H4 (cell line): ENCODE measurements at regions not wholly inside any gene's neighbourhood (a gene's known extent, or its start where the extent isn't known, plus 50 kb on each side); places are given as distances from the start of the nearest gene placed in this dataset.

ENCODE experiments used
- DNase-seq: peaks from one replicate; pipeline ENCODE4 v3.0.0-alpha.2; 2015; ENCODE audit warnings: low spot score

DNA sequence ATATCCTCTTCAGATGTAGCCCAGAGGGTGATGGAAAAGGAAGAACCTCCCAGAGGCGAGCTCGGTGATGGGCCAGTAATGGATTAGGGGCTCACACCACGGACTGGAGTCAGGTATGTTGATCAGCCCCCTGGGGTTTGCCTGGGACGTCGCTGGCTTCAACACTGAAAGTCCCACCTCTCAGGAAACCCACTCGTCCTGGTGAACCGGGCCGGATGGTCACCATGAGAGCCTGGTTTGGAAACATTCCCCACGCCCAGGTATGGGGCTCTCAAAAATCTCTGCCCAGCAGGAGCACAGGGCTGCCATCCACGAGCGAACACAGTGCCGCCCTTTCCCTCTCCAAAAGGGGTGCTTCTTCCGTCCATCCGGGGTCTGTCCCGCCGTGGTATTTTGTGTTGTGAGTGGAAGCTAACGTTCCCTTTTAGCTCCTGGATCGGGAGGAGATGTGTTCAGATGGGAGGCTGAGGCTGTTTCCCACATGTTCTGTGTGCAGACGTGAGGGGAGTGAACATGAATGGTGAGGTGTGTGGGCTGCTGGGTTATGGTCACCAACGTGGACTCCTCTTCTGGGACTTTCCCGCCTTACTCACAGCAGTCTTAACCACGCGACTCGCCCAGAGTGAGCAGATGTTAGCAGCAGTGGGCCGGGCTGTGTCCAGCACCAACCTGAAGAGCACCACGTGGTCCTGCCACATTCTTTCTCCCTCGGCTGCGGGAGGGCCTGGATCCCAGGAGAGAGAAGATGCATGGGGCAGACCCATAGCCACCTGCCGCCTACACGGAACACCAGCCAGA, 139.2 kb downstream of the KIF26A start:
- DNase-seq, result no peak

DNA sequence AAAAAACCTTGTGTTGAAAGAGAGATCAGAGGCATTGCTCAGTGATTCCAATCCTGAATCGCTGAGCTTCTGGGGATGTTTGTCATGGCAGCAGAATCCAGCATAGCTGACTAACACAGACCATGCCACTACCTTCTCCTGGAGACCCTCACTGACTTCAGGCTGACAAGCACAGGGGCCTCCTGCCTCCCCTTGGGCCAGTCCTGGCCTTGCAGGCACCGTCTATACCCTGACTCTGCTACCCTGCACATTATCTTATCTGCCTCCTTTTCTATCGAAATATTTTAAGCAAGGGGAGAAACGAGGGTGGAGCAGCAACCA, 139.8 kb downstream of the KIF26A start:
- DNase-seq, result no peak

DNA sequence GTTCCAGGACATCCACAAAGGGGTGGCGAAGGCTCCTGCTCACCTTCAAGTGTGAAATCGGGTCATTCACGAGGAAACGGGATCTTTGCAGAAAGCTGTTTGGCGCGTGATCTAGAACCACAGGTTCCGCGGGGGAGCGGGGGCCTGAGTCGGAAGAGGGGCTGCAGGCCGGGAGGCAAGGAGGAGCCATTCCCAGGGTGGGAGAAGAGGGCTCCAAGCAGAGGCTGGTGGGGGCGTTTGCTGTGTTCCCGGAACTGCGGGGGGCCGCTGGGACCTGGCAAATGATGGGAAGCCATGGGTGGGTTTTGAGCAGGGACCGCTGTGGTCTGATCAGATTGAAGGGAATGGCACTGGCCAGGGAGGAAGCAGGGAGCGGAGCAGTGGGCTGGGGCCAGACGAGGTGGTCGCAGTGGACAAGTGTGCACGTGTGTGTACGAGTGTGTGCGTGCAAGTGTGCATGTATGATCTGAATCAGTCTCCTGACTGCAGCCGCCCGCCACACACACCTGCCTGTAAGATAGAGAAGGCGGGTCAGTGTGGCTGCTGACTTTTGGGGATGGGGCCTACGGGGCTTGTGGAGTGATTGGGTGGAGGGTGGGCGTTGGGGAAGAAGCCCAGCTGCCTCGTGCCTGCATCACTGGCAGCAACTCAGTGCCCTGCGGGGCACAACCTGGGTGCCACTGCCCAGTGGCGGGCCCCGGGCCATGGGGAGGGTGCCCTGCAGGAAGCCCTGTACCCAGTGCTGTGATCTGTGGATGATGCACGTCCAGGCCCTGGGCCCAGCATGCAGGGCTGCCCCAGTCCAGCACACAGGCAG, 141.9 kb downstream of the KIF26A start:
- no peak for DNase-seq

DNA sequence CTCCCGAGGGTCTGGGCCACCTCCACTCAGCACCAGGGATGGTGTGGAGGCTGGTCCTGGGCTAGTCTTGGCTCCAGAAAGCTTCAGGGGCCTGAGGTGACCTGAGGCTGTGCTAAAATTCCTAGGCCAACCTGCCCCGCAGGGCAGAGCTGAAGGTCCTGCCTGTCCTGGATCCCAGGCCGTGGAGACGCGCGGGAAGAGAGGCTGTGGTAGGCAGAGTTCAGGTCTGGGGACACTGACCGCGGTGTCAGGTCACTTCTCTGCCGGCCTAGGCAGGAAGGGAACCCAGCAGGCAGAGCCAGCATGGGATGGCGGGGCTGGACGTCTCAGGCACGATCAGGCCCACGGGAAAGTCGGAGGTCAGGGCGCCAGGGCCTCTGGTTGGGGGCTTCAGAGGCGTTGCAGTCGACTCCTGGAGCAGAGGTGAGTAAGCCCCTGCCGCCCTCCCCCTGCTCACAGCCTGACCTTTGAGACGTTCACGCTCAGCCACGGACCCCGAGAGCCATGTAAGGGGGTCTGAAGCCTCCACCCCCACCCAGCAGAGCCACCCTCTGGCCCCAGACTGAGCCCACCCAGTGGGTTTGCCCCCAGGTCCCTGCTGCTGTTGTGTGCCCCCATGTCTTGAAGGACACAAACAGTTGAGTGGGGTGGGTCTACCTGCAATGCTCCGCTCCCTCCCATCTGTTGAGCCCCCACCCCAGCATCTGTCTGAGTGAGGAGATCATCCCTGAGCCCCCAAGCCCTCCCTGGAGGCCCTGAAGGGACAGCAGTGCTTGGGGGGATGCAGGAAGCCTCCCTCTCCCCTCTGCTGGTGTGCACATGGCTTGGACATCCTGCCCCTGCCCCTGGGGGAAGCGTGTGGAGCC, 142.7 kb downstream of the KIF26A start:
- DNase-seq, result no peak

- DNase-seq, result no peak
Measured at GRCh38 chr14:104281768-104282301, 143.4 kb downstream of the KIF26A start.

GRCh38 chr14:104282332-104283196, 144.2 kb downstream of the KIF26A start:
- no peak for DNase-seq

DNA sequence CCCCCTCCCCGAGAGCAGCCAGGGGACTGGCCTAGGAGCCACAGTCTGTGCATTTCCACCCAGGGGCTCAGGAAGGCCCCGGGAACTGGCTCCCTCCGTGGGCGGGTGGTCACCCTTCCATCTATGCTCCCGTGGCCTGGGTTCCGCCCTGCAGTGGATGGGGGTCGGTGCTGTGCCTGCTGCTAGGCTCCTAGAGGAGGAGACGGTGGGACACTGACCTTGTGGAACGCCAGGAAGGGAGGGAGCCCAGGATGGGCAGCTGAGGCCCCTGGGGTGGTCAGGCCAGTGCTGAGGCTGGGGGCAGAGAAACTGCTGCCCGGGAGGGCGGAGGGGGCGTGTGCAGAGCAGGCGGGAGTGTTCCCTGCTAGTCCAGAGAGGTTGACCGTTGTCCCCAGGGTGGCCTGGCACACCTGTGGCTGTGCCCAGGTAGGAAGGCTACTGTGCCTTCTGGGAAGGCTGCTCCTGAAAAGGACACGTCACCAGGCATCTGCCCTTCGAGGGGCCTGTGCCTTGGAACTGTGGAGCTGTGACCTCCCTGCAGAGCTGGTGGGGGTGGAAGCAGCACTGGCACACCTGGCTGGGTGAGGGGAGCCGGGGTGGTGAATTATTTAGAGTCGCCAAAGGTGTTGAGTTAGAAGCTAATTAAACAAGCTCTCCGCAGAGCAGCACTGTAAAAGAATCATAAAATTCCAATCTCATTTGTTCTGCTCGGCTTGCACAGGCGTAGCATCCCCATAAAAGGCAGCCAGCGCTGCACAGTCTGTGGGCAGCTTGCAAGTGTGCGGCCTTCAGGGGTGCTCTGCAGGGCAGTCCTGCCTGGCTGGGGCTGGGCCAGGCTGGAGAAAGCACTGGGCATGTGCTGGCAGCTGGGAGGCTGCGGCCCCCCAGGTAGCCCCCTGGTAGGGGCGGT, 145.1 kb downstream of the KIF26A start:
- no peak for DNase-seq

DNA sequence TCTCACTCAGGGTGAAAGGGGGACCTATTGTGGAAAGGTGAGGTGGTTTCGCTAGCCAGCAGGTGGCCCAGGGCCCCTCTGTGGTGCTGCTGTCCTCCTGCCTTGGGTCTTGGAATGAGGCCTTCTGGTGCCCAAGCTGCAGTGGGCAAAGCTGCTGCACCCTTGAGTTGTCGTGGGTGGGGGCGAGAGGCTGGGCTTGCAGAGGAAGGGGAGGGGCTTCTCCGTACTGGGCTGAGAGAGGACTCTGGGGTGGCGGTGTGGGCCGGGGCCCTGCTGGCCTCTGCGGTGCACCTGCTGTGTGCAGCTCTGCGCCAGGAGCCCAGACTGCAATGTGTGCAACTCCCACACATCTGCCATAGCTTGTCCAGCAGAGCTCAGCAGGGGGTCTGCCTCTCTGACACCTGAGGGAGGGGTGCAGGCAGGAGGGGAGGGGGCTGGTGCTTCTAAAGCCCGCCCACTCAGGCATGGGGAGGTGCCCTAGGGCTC, 145.8 kb downstream of the KIF26A start:
- DNase-seq, result no peak

DNA sequence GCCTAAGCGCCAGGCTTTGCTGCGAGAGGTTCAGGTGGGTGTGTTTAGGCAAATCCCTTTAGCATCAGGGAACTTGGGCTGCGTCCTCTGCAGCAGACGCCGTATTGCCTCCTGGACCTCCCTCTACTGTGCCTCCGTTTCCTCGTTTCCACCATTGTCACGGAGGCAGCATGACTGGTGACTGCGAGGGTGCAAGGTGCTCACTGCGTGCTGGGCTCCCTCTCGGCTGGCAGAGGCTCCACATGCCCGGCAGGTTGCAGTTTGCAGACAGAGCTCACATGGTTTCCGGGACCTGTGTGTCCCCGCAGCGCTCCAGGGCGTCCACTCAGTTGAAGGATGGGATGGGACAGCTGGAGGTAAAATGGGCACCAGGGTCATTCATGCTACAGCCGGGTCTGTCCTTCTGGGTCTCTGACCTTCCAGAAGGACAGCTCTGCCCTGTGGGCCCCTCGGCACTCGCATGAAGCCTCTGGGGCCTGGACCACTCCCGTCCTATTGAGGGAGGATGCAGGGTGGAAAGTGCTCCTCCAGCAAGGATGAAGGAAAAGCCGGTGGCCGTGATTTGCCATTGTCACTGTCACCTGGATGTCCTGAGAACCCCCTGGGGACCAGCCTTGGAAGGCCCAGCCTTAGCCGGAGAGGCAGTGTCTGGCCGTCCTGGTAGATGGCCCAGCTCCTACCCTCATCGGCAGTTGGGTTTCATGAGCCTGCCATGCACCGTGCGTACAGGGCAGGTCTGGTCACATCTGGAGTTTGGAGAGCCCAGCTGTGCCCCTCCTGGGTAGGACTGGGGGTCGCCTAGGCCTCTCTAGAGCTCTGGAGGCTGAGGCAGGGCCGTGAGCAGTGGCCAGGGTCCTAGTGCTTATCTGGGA, 146.5 kb downstream of the KIF26A start:
- no peak for DNase-seq

DNA sequence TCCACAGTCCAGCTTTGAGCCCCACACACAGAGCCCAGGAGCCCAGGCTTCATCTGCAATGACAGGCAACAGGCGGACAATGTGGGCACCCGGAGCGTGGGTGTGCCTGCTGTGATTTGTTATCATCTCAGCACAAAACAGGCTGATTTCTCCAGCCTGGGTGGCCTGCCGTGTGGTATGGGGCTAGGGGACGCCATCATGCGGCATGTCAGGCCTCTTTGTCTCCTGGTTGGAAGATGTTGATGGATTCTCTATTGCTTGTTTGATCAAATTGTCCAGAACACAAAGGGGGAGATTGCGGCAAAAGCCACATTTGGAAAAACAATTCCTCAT, 147.1 kb downstream of the KIF26A start:
- DNase-seq, result no peak

- DNase-seq, result no peak
Measured at GRCh38 chr14:104286086-104286485, 147.7 kb downstream of the KIF26A start.

DNA sequence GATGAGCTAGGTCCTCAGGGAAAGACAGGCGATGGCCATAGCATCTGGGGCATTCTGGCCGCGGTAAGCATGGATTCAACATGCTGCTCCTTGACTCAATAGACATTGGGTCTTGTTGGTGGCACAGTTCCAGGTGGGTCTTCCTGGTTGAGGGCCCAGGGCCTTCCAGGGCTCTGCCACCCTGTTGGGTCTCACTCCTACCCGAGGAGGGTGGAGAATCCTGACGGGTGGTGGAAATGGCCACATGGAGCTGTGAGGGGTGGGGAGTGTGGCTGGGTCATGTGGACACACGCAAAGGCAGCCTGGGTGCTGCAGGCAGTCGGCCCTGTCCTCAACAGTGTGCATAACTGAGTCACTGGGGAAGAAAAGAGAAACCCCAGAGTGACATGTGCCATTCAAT, 148.1 kb downstream of the KIF26A start:
- no peak for DNase-seq

DNA sequence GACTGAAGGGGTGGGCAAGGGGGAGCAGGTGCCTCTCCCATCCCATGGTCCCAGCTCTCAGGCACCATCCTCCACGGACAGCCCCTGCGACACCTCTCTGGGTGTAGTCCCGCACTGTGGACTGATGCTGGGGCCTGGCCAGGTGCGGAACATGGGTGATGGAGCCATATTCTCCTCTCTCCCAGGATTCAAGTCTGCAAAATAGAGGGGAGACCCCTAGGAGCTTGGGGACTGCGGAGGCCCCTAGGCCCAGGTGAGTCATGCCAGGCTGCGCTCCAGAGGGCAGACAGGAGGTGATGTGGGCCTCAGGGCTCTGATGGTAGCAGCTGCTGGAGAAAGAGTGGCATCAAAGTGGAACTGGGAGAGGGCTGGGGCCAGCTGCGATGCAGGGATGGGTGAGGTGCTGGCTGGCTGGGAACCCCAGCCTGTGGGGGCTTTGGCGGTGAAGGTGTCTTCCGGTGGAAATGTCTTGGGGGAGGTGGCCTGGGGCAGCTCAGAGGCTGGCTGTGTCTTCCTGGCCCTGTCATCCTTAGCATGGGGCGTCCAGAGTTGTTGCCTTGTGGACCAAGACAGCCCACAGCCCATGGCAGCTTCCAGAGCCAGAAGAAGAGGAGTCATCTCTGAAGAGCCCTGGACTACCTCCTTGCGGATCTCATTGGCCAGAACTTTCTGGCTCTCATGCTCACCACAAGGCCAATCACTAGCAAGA, 149.1 kb downstream of the KIF26A start:
- no peak for DNase-seq

- DNase-seq, result no peak
Measured at GRCh38 chr14:104288272-104288671, 149.9 kb downstream of the KIF26A start.

GRCh38 chr14:104289507-104289906, 151.1 kb downstream of the KIF26A start:
- no peak for DNase-seq

GRCh38 chr14:104290058-104290667, 151.8 kb downstream of the KIF26A start:
- no peak for DNase-seq

GRCh38 chr14:104290756-104291122, 152.4 kb downstream of the KIF26A start:
- DNase-seq, result no peak
